GM18870 (cell line): ENCODE measurements at regions not wholly inside any gene's neighbourhood (a gene's known extent, or its start where the extent isn't known, plus 50 kb on each side); places are given as distances from the start of the nearest gene placed in this dataset.
"Not testable (repeated sequence)": the region's sequence is repeated elsewhere in the genome, so short reads cannot be mapped to it uniquely, and the experiment has no call there.

Source experiments
- ATAC-seq: cut with Tn5 transposase; IDR thresholded peaks from one replicate; pipeline ENCODE4 v1.9.1; 2021; ENCODE audit warnings: moderate library complexity; ENCODE audit not compliant: unreplicated experiment

GRCh38 chr6:105675715-105676397 is 273.0 kb upstream of the PREP start:
- ATAC-seq = no peak

GRCh38 chr6:105672856-105673538 is 270.1 kb upstream of the PREP start:
- ATAC-seq = not testable (repeated sequence)

- ATAC-seq = no peak
These were observed 266.4 kb upstream of the PREP start for GRCh38 chr6:105669232-105669631.

GRCh38 chr6:105667056-105667455 is 264.2 kb upstream of the PREP start:
- ATAC-seq = no peak

GRCh38 chr6:105664931-105665330 is 262.0 kb upstream of the PREP start:
- no peak for ATAC-seq

- no peak for ATAC-seq
These were observed 249.1 kb upstream of the PREP start for GRCh38 chr6:105651969-105652368.

GRCh38 chr6:105650347-105650746 is 247.5 kb upstream of the PREP start:
- ATAC-seq = no peak

- no peak for ATAC-seq
These were observed 246.3 kb upstream of the PREP start for GRCh38 chr6:105649192-105649591.

- ATAC-seq = no peak
These were observed 245.4 kb upstream of the PREP start for GRCh38 chr6:105648276-105648675.

GRCh38 chr6:105646391-105646867 is 243.5 kb upstream of the PREP start:
- ATAC-seq = peak; percentile 94

- no peak for ATAC-seq
These were observed 243.1 kb upstream of the PREP start for GRCh38 chr6:105645958-105646357.

GRCh38 chr6:105645156-105645555 is 242.3 kb upstream of the PREP start:
- no peak for ATAC-seq

- ATAC-seq = no peak
These were observed 241.8 kb upstream of the PREP start for GRCh38 chr6:105644691-105645090.

- ATAC-seq = no peak
These were observed 241.2 kb upstream of the PREP start for GRCh38 chr6:105644073-105644489.

GRCh38 chr6:105642708-105643107 is 239.8 kb upstream of the PREP start:
- ATAC-seq = no peak

GRCh38 chr6:105641504-105641903 is 238.6 kb upstream of the PREP start:
- no peak for ATAC-seq

GRCh38 chr6:105639124-105639523 is 236.2 kb upstream of the PREP start:
- ATAC-seq = no peak

GRCh38 chr6:105633814-105634213 is 230.9 kb upstream of the PREP start:
- no peak for ATAC-seq

- ATAC-seq = no peak
These were observed 225.4 kb upstream of the PREP start for GRCh38 chr6:105628156-105628860.

- ATAC-seq = no peak
These were observed 223.6 kb upstream of the PREP start for GRCh38 chr6:105626295-105627158.

- no peak for ATAC-seq
These were observed 221.1 kb upstream of the PREP start for GRCh38 chr6:105624021-105624420.
